ENCODE measurements at regions not wholly inside any gene's neighbourhood (a gene's known extent, or its start where the extent isn't known, plus 50 kb on each side); places are given as distances from the start of the nearest gene placed in this dataset.

- H3K27ac ChIP-seq: no peak overlapping the region
- TF ChIP-seq, protein P1, sequence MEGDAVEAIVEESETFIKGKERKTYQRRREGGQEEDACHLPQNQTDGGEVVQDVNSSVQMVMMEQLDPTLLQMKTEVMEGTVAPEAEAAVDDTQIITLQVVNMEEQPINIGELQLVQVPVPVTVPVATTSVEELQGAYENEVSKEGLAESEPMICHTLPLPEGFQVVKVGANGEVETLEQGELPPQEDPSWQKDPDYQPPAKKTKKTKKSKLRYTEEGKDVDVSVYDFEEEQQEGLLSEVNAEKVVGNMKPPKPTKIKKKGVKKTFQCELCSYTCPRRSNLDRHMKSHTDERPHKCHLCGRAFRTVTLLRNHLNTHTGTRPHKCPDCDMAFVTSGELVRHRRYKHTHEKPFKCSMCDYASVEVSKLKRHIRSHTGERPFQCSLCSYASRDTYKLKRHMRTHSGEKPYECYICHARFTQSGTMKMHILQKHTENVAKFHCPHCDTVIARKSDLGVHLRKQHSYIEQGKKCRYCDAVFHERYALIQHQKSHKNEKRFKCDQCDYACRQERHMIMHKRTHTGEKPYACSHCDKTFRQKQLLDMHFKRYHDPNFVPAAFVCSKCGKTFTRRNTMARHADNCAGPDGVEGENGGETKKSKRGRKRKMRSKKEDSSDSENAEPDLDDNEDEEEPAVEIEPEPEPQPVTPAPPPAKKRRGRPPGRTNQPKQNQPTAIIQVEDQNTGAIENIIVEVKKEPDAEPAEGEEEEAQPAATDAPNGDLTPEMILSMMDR (conservative IDR thresholded peaks at IDR 0.05): no peak
Measured at GRCh38 chr6:17035257-17036064, 66.4 kb upstream of the STMND1 start.

GRCh38 chr6:17033746-17034145, 68.1 kb upstream of the STMND1 start:
- H3K27ac ChIP-seq: no peak overlapping the region
- TF ChIP-seq, protein P1 (conservative IDR thresholded peaks at IDR 0.05): no peak

GRCh38 chr6:17032988-17033634, 68.7 kb upstream of the STMND1 start:
- TF ChIP-seq, protein P1 (conservative IDR thresholded peaks at IDR 0.05): no peak
- no peak overlapping the region for H3K27ac ChIP-seq

- no peak overlapping the region for H3K27ac ChIP-seq
- TF ChIP-seq, protein P1 (conservative IDR thresholded peaks at IDR 0.05): no peak
Measured at GRCh38 chr6:17032590-17032987, 69.3 kb upstream of the STMND1 start.

DNA sequence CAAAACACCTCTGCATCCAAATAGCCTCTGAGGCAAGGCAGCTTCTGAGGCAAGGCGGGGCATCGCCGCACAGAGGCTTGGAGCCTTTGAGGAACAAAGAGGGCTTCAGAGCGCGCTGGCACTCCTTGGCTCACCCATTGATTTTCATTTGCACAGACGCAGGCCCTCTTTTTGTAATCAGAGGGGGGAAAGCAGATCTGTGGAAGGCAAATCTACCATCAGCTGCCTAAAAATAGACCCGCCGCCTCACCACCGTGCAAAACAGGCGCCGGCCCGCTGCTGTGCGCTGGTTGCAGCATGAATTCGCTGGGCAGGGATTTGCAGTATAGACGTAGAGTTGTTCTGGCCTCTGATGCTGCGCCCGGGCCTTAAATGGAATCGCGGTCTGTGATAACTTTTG, 69.9 kb upstream of the STMND1 start:
- H3K27ac ChIP-seq: no peak overlapping the region
- TF ChIP-seq, protein P1 (conservative IDR thresholded peaks at IDR 0.05): no peak

GRCh38 chr6:17027441-17027840, 74.4 kb upstream of the STMND1 start:
- TF ChIP-seq, protein P1 (conservative IDR thresholded peaks at IDR 0.05): no peak
- no peak overlapping the region for H3K27ac ChIP-seq

GRCh38 chr6:17022604-17023003, 79.2 kb upstream of the STMND1 start:
- TF ChIP-seq, protein P1 (conservative IDR thresholded peaks at IDR 0.05): no peak

More at GRCh38 chr6:17022604-17023003, 79.2 kb upstream of the STMND1 start:
- H3K27ac ChIP-seq: no peak overlapping the region

All from VCaP (cell line).